ENCODE measurements at regions not wholly inside any gene's neighbourhood (a gene's known extent, or its start where the extent isn't known, plus 50 kb on each side); places are given as distances from the start of the nearest gene placed in this dataset.
"Not testable (repeated sequence)": the region's sequence is repeated elsewhere in the genome, so short reads cannot be mapped to it uniquely, and the experiment has no call there.

DNA sequence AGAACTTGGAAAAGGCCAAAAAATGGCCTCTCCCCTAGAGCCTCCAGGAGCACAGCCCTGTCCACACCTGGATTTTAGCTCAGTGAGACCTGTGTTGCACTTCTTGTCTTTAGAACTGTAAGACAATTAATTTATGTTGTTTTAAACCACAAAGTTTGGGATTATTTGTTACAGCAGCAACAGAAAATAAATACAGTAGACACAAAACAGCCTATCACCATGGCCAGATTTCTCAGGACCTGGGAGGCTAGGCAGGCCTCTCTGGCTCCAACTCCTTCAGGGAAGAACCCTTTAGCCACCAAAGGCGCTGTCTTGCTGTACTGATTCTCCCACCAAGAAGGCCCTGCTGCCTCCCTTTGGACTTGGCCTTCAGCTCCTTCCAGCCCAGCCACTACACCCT lies 54.1 kb upstream of the PSAP start:
- Histone ChIP-seq H2BK5ac (ENCODE audit: low read length) (no peak overlapping the region), H4K91ac (ENCODE audit: low read depth, low read length, poor library complexity) (no peak overlapping the region), H3K4me3 (ENCODE audit: low read length in 2 of 2) (no peak overlapping the region), H3K9ac (ENCODE audit: low read depth, low read length, poor library complexity) (no peak overlapping the region), H3K9me3 (replicated peaks in 1 of 2; ENCODE audit: control insufficient read depth in 2 of 2, insufficient read depth in 1 of 2, low read depth in 1 of 2, low read length in 2 of 2) (peaks cover 0 to 2% of the 10 kb centered on the region in 2 donors), H3K4me2 (ENCODE audit: insufficient read depth, low read length, poor library complexity, severe bottlenecking) (no peak overlapping the region), H3K27ac (replicated peaks; ENCODE audit: low read length) (no peak overlapping the region), H2AFZ (ENCODE audit: low read length) (no peak overlapping the region), H3K4me1 (ENCODE audit: control insufficient read depth in 2 of 2, insufficient read depth in 1 of 2, low read depth in 1 of 2, low read length in 2 of 2) (no peaks in the 10 kb centered on the region), H3K23ac (ENCODE audit: low read depth, low read length, poor library complexity) (peak overlapping the region; percentile 34), H2BK15ac (ENCODE audit: low read length) (no peak overlapping the region), H3K36me3 (replicated peaks in 1 of 2; ENCODE audit: control insufficient read depth in 2 of 2, insufficient read depth in 2 of 2, low read length in 2 of 2) (no peaks in the 10 kb centered on the region), H3K79me1 (ENCODE audit: low read depth, low read length) (no peaks in the 10 kb centered on the region), H3K14ac (ENCODE audit: low read length) (peak overlapping the region; percentile 47), H2BK12ac (ENCODE audit: low read length) (no peak overlapping the region), H2BK120ac (ENCODE audit: low read depth, low read length) (peak overlapping the region; percentile 16), H4K8ac (ENCODE audit: low read depth, low read length) (no peak overlapping the region), H3K18ac (ENCODE audit: low read length) (no peak overlapping the region), H2AK5ac (ENCODE audit: low read depth, low read length) (peak overlapping the region; percentile 83), H3K27me3 (ENCODE audit: control insufficient read depth in 3 of 3, insufficient read depth in 3 of 3, low read depth in 1 of 3, low read length in 3 of 3) (peaks cover 0 to 4% (median 0%) of the 10 kb centered on the region in 3 experiments), H3K4ac (ENCODE audit: low read length) (no peak overlapping the region)
- no peak for DNase-seq (ENCODE audit: low spot score)
- no CpG with 5 or more reads among the region's 1 CpG for WGBS, 2 donors (ENCODE audit: extremely low coverage in 2 of 2, insufficient read length in 2 of 2, insufficient replicate concordance in 1 of 2)

DNA sequence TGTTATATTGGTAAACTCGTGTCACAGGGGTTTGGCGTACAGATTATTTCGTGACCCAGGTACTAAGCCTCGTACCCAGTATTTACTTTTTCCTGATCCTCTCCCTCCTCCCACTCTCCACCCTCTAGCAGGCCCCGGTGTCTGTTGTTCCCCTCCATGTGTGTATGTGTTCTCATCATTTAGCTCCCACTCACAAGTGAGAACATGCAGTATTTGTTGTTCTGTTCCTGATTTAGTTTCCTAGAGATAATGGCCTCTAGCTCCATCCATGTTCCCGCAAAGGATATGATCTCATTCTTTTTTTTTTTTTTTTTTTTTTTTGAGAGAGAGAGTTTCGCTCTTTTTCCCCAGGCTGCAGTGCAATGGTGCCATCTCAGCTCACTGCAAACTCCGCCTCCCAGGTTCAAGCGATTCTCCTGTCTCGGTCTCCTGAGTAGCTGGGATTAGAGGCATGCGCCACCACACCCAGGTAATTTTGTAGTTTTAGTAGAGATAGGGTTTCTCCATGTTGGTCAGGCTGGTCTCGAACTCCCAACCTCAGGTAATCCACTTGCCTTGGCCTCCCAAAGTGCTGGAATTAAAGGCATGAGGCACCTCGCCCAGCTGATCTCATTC lies 52.7 kb upstream of the PSAP start:
- not testable (repeated sequence) for H3K14ac ChIP-seq (ENCODE audit: low read length); H2AK5ac ChIP-seq (ENCODE audit: low read depth, low read length); H2BK120ac ChIP-seq (ENCODE audit: low read depth, low read length); H3K4me1 ChIP-seq (ENCODE audit: control insufficient read depth in 2 of 2, insufficient read depth in 1 of 2, low read depth in 1 of 2, low read length in 2 of 2); H2AFZ ChIP-seq (ENCODE audit: low read length); H3K27ac ChIP-seq (replicated peaks; ENCODE audit: low read length); H3K23ac ChIP-seq (ENCODE audit: low read depth, low read length, poor library complexity); H2BK12ac ChIP-seq (ENCODE audit: low read length); H4K91ac ChIP-seq (ENCODE audit: low read depth, low read length, poor library complexity); DNase-seq (ENCODE audit: low spot score); H2BK5ac ChIP-seq (ENCODE audit: low read length); H3K9ac ChIP-seq (ENCODE audit: low read depth, low read length, poor library complexity); H3K4me3 ChIP-seq (ENCODE audit: low read length in 2 of 2); H3K4me2 ChIP-seq (ENCODE audit: insufficient read depth, low read length, poor library complexity, severe bottlenecking); H3K18ac ChIP-seq (ENCODE audit: low read length); H4K8ac ChIP-seq (ENCODE audit: low read depth, low read length); H3K9me3 ChIP-seq (replicated peaks in 1 of 2; ENCODE audit: control insufficient read depth in 2 of 2, insufficient read depth in 1 of 2, low read depth in 1 of 2, low read length in 2 of 2); H3K4ac ChIP-seq (ENCODE audit: low read length); H3K36me3 ChIP-seq (replicated peaks in 1 of 2; ENCODE audit: control insufficient read depth in 2 of 2, insufficient read depth in 2 of 2, low read length in 2 of 2); H2BK15ac ChIP-seq (ENCODE audit: low read length); H3K79me1 ChIP-seq (ENCODE audit: low read depth, low read length); H3K27me3 ChIP-seq (ENCODE audit: control insufficient read depth in 3 of 3, insufficient read depth in 3 of 3, low read depth in 1 of 3, low read length in 3 of 3)
- WGBS, 2 donors (ENCODE audit: extremely low coverage in 2 of 2, insufficient read length in 2 of 2, insufficient replicate concordance in 1 of 2) = no CpG with 5 or more reads among the region's 13 CpGs

DNA sequence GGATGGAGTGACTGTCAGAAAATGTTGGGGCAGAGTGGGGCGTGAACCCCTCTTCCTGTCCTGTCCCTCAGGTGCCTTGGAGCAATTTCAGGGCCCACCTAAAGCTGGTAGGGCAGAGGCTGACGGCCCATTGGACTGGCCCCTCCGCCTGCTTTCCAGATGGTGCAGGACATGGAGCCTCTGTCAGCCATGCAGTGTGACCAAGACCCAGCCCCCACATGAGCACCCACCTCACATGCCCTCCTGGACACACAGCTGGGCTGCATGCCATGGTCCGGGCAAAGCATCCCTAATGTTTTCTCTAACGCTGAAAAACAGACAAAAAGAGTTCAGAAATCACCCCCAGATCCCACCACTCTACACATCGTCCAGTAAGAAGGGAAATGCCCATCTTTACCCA lies 51.3 kb upstream of the PSAP start:
- Histone ChIP-seq H3K27ac (replicated peaks; ENCODE audit: low read length) (no peak overlapping the region), H2BK12ac (ENCODE audit: low read length) (no peak overlapping the region), H3K36me3 (replicated peaks in 1 of 2; ENCODE audit: control insufficient read depth in 2 of 2, insufficient read depth in 2 of 2, low read length in 2 of 2) (no peaks in the 10 kb centered on the region), H3K27me3 (ENCODE audit: control insufficient read depth in 3 of 3, insufficient read depth in 3 of 3, low read depth in 1 of 3, low read length in 3 of 3) (no peaks in the 10 kb centered on the region), H3K4me3 (ENCODE audit: low read length in 2 of 2) (no peak overlapping the region), H3K4ac (ENCODE audit: low read length) (no peak overlapping the region), H3K14ac (ENCODE audit: low read length) (no peak overlapping the region), H2AK5ac (ENCODE audit: low read depth, low read length) (peak overlapping the region; percentile 20), H3K9me3 (replicated peaks in 1 of 2; ENCODE audit: control insufficient read depth in 2 of 2, insufficient read depth in 1 of 2, low read depth in 1 of 2, low read length in 2 of 2) (peaks cover 0 to under 1% of the 10 kb centered on the region in 2 donors), H3K79me1 (ENCODE audit: low read depth, low read length) (no peaks in the 10 kb centered on the region), H3K23ac (ENCODE audit: low read depth, low read length, poor library complexity) (no peak overlapping the region), H3K4me2 (ENCODE audit: insufficient read depth, low read length, poor library complexity, severe bottlenecking) (no peak overlapping the region), H2BK120ac (ENCODE audit: low read depth, low read length) (no peak overlapping the region), H3K18ac (ENCODE audit: low read length) (no peak overlapping the region), H4K8ac (ENCODE audit: low read depth, low read length) (no peak overlapping the region), H2AFZ (ENCODE audit: low read length) (no peak overlapping the region), H4K91ac (ENCODE audit: low read depth, low read length, poor library complexity) (no peak overlapping the region), H3K9ac (ENCODE audit: low read depth, low read length, poor library complexity) (no peak overlapping the region), H2BK5ac (ENCODE audit: low read length) (no peak overlapping the region), H2BK15ac (ENCODE audit: low read length) (no peak overlapping the region), H3K4me1 (ENCODE audit: control insufficient read depth in 2 of 2, insufficient read depth in 1 of 2, low read depth in 1 of 2, low read length in 2 of 2) (no peaks in the 10 kb centered on the region)
- DNase-seq (ENCODE audit: low spot score) = no peak
- WGBS, 2 donors (ENCODE audit: extremely low coverage in 2 of 2, insufficient read length in 2 of 2, insufficient replicate concordance in 1 of 2) = no CpG with 5 or more reads among the region's 6 CpGs

Data from neuronal stem cell (in vitro differentiated cells).